H7 (cell line): ENCODE measurements at regions not wholly inside any gene's neighbourhood (a gene's known extent, or its start where the extent isn't known, plus 50 kb on each side); places are given as distances from the start of the nearest gene placed in this dataset.

Experiments used
- DNase-seq: peaks from one replicate; pipeline ENCODE4 v3.0.0; 2012
- H3K27me3 ChIP-seq: 2 replicates; pipeline ENCODE4 v1.6.0; 2011; ENCODE audit warnings: mild to moderate bottlenecking, low read length; ENCODE audit not compliant: control insufficient read depth, insufficient read depth
- H3K36me3 ChIP-seq: replicated peaks from 2 replicates; pipeline ENCODE4 v1.5.1; 2011; ENCODE audit warnings: low read length; ENCODE audit not compliant: control insufficient read depth, insufficient read depth
- H3K4me3 ChIP-seq: 2 replicates; pipeline ENCODE4 v1.5.1; 2011; ENCODE audit warnings: low read depth, mild to moderate bottlenecking, control low read depth, low read length, moderate library complexity; ENCODE audit not compliant: insufficient read depth

- DNase-seq: no peak
- no peak overlapping the region for H3K4me3 ChIP-seq
- no peaks in the 10 kb centered on the region for H3K36me3 ChIP-seq
- no peaks in the 10 kb centered on the region for H3K27me3 ChIP-seq
These were observed 197.6 kb upstream of the CITED2 start for GRCh38 chr6:139572001-139572400.

GRCh38 chr6:139570166-139570565 lies 195.7 kb upstream of the CITED2 start:
- no peaks in the 10 kb centered on the region for H3K27me3 ChIP-seq
- H3K4me3 ChIP-seq: no peak overlapping the region
- no peaks in the 10 kb centered on the region for H3K36me3 ChIP-seq
- DNase-seq: no peak

- H3K36me3 ChIP-seq: no peaks in the 10 kb centered on the region
- H3K27me3 ChIP-seq: no peaks in the 10 kb centered on the region
- no peak for DNase-seq
- no peak overlapping the region for H3K4me3 ChIP-seq
These were observed 195.1 kb upstream of the CITED2 start for GRCh38 chr6:139569566-139569965.

GRCh38 chr6:139568956-139569538 lies 194.6 kb upstream of the CITED2 start:
- no peak for DNase-seq
- no peaks in the 10 kb centered on the region for H3K27me3 ChIP-seq
- H3K36me3 ChIP-seq: no peaks in the 10 kb centered on the region
- no peak overlapping the region for H3K4me3 ChIP-seq

GRCh38 chr6:139568151-139568955 lies 193.9 kb upstream of the CITED2 start:
- Histone ChIP-seq H3K36me3 (no peaks in the 10 kb centered on the region), H3K4me3 (no peak overlapping the region), H3K27me3 (no peaks in the 10 kb centered on the region)
- DNase-seq: no peak

- DNase-seq: no peak
- Histone ChIP-seq H3K36me3 (no peaks in the 10 kb centered on the region), H3K4me3 (no peak overlapping the region), H3K27me3 (no peaks in the 10 kb centered on the region)
These were observed 192.6 kb upstream of the CITED2 start for GRCh38 chr6:139567095-139567494.

GRCh38 chr6:139565591-139565990 lies 191.1 kb upstream of the CITED2 start:
- Histone ChIP-seq H3K36me3 (no peaks in the 10 kb centered on the region), H3K4me3 (no peak overlapping the region), H3K27me3 (no peaks in the 10 kb centered on the region)
- no peak for DNase-seq

GRCh38 chr6:139557547-139557946 lies 183.1 kb upstream of the CITED2 start:
- no peak for DNase-seq
- Histone ChIP-seq H3K4me3 (no peak overlapping the region), H3K27me3 (no peaks in the 10 kb centered on the region), H3K36me3 (no peaks in the 10 kb centered on the region)

GRCh38 chr6:139556532-139556931 lies 182.1 kb upstream of the CITED2 start:
- no peak overlapping the region for H3K4me3 ChIP-seq
- no peaks in the 10 kb centered on the region for H3K27me3 ChIP-seq
- no peak for DNase-seq
- no peaks in the 10 kb centered on the region for H3K36me3 ChIP-seq

GRCh38 chr6:139553916-139554315 lies 179.5 kb upstream of the CITED2 start:
- H3K36me3 ChIP-seq: no peaks in the 10 kb centered on the region
- no peaks in the 10 kb centered on the region for H3K27me3 ChIP-seq
- DNase-seq: no peak
- no peak overlapping the region for H3K4me3 ChIP-seq

- no peaks in the 10 kb centered on the region for H3K36me3 ChIP-seq
- no peak overlapping the region for H3K4me3 ChIP-seq
- no peak for DNase-seq
- H3K27me3 ChIP-seq: no peaks in the 10 kb centered on the region
These were observed 176.9 kb upstream of the CITED2 start for GRCh38 chr6:139551376-139551775.

- no peak overlapping the region for H3K4me3 ChIP-seq
- no peaks in the 10 kb centered on the region for H3K36me3 ChIP-seq
- H3K27me3 ChIP-seq: no peaks in the 10 kb centered on the region
- DNase-seq: no peak
These were observed 175.9 kb upstream of the CITED2 start for GRCh38 chr6:139550361-139550760.

- DNase-seq: no peak
- H3K36me3 ChIP-seq: no peaks in the 10 kb centered on the region
- H3K27me3 ChIP-seq: no peaks in the 10 kb centered on the region
- no peak overlapping the region for H3K4me3 ChIP-seq
These were observed 175.2 kb upstream of the CITED2 start for GRCh38 chr6:139549561-139550070.

- H3K36me3 ChIP-seq: no peaks in the 10 kb centered on the region
- no peaks in the 10 kb centered on the region for H3K27me3 ChIP-seq
- DNase-seq: no peak
- H3K4me3 ChIP-seq: no peak overlapping the region
These were observed 173.4 kb upstream of the CITED2 start for GRCh38 chr6:139547804-139548203.

GRCh38 chr6:139547122-139547776 lies 172.8 kb upstream of the CITED2 start:
- Histone ChIP-seq H3K4me3 (no peak overlapping the region), H3K36me3 (no peaks in the 10 kb centered on the region), H3K27me3 (no peaks in the 10 kb centered on the region)
- DNase-seq: no peak
